ENCODE measurements at regions not wholly inside any gene's neighbourhood (a gene's known extent, or its start where the extent isn't known, plus 50 kb on each side); places are given as distances from the start of the nearest gene placed in this dataset.
"Not testable (repeated sequence)": the region's sequence is repeated elsewhere in the genome, so short reads cannot be mapped to it uniquely, and the experiment has no call there.

DNA sequence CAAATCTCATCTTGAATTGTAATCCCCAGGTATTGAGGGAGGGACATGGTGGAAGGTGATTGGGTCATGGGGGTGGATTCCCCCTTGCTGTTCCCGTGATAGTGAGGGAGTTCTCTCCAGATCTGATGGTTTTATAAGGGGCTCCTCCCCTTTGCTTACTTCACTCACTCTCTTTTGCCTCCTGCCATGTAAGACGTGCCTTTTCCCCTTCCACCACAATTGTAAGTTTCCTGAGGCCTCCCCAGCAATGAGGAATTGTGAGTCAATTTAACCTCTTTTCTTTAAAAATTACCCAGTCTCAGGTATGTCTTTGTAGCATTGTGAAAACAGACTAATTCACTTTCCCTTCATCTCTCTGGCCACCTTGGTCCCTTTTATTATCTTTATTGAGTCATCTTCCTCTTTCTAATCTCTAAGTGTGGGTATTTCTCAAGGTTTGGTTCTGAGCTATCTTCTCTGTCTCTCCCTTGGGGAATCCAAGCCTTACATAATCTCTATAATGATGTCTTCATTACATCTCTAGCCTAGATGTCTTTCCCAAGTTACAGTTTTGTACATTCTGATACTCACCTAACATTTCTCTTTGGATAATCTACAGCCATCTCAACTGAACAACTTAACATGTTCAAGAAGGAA is 99.1 kb upstream of the JCAD start:
- Mint-ChIP-seq H3K9me3 (peaks cover 25% of the 10 kb centered on the region), H3K4me3 (ENCODE audit: low read depth) (no peak overlapping the region), H3K27me3 (ENCODE audit: low read depth) (peaks cover 6% of the 10 kb centered on the region), H3K27ac (no peak overlapping the region), H3K4me1 (ENCODE audit: low read depth) (peaks cover 29% of the 10 kb centered on the region), H3K36me3 (ENCODE audit: low read depth) (peaks cover 20% of the 10 kb centered on the region)
- DNase-seq (ENCODE audit: low spot score) = no peak
- intact Hi-C loops (cut with micrococcal nuclease) = no loop called here

DNA sequence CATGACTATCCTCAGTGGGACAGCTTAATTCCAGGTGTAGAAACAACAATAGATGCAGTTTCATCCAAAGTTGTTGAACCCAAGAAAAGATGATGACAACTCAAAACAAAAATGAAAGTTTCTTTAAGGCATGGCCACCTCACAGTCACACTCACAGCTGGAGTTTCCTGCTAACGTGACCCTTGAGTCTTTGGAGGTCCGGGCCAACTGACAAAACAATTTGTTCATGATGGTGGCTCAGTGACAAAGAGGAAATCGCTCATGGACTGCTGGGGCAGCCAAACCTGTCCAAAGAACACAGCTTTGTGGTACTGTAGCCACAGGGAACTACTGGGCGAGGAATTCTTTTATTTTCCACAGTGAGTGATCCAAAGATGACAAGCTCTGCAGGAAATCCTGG is 96.0 kb upstream of the JCAD start:
- H3K27me3 Mint-ChIP-seq (ENCODE audit: low read depth) = peaks cover 19% of the 10 kb centered on the region
- DNase-seq (ENCODE audit: low spot score) = peak; percentile 18
- no peak overlapping the region for H3K4me3 Mint-ChIP-seq (ENCODE audit: low read depth)
- H3K36me3 Mint-ChIP-seq (ENCODE audit: low read depth) = peaks cover 20% of the 10 kb centered on the region
- peaks cover 25% of the 10 kb centered on the region for H3K9me3 Mint-ChIP-seq
- peaks cover 34% of the 10 kb centered on the region for H3K4me1 Mint-ChIP-seq (ENCODE audit: low read depth)
- intact Hi-C loops (cut with micrococcal nuclease) = no loop called here
- H3K27ac Mint-ChIP-seq = peak overlapping the region; percentile 24

DNA sequence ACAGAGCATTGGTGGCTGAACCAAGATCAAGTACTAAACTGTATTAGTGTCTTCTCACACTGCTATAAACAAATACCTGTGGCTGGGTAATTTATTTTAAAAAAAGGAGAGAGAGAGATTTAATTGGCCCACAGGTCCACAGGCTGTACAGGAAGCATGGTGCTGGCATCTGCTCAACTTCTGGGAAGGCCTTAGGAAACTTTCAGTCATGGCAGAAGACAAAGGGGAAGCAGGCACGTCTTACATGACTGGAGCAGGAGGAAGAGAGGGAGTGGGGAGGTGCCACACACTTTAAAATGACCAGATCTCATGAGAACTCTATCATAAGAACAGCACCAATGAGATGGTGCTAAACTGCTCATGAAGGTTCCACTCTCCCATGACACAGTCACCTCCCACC is 95.2 kb upstream of the JCAD start:
- Mint-ChIP-seq H3K36me3 (ENCODE audit: low read depth) (peaks cover 20% of the 10 kb centered on the region), H3K9me3 (peaks cover 25% of the 10 kb centered on the region), H3K27ac (peak overlapping the region; percentile 57), H3K4me1 (ENCODE audit: low read depth) (peaks cover 34% of the 10 kb centered on the region), H3K4me3 (ENCODE audit: low read depth) (no peak overlapping the region), H3K27me3 (ENCODE audit: low read depth) (peaks cover 28% of the 10 kb centered on the region)
- intact Hi-C loops (cut with micrococcal nuclease) = no loop called here
- no peak for DNase-seq (ENCODE audit: low spot score)

DNA sequence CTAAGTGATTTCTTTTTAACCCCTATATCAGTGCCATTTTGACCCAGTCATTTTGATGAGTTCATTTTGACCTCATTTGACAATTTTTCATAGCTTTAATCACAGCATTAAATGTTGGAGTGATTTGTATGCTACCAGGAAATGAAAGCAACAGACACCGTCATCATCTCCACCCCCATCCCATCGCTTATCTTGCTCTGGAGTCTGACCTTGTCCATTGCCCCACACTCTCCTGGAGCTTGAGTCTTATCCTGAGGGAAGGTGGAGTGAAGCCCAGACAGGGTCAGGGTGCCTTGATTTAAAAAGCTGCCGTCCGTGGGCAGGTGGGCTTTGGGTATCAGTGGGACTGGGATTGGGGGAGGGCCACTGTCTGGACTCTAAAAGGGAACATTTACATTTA is 94.7 kb upstream of the JCAD start:
- DNase-seq (ENCODE audit: low spot score) = no peak
- intact Hi-C loops (cut with micrococcal nuclease) = no loop called here
- Mint-ChIP-seq H3K27me3 (ENCODE audit: low read depth) (peaks cover 30% of the 10 kb centered on the region), H3K27ac (no peak overlapping the region), H3K4me1 (ENCODE audit: low read depth) (peaks cover 36% of the 10 kb centered on the region), H3K4me3 (ENCODE audit: low read depth) (no peak overlapping the region), H3K36me3 (ENCODE audit: low read depth) (peaks cover 20% of the 10 kb centered on the region), H3K9me3 (peaks cover 21% of the 10 kb centered on the region)

GRCh38 chr10:30151581-30152389 is 92.4 kb upstream of the JCAD start:
- peaks cover 45% of the 10 kb centered on the region for H3K4me1 Mint-ChIP-seq (ENCODE audit: low read depth)
- DNase-seq (ENCODE audit: low spot score) = no peak
- H3K36me3 Mint-ChIP-seq (ENCODE audit: low read depth) = peaks cover 14% of the 10 kb centered on the region
- peaks cover 52% of the 10 kb centered on the region for H3K27me3 Mint-ChIP-seq (ENCODE audit: low read depth)
- no peak overlapping the region for H3K27ac Mint-ChIP-seq
- intact Hi-C loops (cut with micrococcal nuclease) = no loop called here
- H3K4me3 Mint-ChIP-seq (ENCODE audit: low read depth) = no peak overlapping the region
- peaks cover 11% of the 10 kb centered on the region for H3K9me3 Mint-ChIP-seq

DNA sequence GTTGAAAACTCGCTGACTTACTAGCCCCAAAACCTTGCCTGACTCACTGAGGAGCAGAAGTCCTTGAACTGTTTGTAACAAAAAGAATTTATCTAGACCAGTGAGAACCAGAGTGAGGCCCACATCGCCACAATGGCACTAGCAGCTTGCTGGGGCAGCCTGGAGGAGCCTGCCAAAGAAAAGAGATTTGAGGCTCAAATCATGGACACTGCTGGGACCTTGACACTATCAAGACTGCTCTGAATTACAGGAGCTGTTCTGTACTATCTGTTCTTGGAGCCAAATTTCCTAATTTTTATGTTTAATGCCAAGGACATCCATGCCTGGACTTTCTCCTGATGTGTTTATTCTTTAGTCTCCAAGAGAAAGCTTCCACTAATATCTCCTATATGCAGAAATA is 82.0 kb upstream of the JCAD start:
- Mint-ChIP-seq H3K27me3 (ENCODE audit: low read depth) (peaks cover 41% of the 10 kb centered on the region), H3K4me1 (ENCODE audit: low read depth) (no peaks in the 10 kb centered on the region), H3K27ac (no peak overlapping the region)

DNA sequence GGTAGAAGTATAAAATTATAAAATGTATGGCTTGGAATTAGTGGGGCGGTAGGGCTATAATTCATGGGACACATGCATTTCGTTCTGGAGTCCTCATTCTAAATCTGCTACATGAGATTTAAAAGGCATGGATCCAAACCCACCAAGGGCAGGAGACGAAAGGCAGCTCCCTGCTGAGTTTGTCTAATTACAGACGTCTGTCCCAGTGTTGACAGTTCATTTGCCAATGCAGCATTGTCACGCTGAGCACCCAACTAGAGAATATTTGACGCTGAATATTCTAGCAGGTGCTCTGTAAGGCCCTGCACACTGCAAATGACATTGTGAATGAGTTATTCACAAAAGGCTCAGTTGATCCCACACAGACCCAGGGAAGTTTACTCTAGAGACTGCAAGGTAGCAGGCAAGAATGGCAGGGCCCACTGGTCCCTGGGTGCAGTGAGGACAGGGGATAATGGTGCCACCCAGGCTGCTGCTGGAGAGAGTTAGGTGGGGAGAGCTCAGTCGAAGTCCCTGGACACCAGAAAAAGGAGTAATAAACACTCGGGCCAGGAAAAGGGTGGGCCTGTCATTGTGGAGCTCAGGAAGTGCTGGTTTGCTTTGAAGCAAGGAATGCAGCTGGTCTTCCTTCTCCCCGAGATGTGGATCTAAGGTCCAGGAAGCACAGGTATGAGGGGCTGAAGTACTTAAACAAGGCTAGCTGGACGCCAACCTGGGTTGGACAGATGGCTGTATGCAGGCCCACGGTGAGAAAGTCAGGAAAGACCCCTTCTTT is 75.0 kb upstream of the JCAD start:
- Mint-ChIP-seq H3K9me3 (no peaks in the 10 kb centered on the region), H3K27ac (no peak overlapping the region), H3K4me3 (ENCODE audit: low read depth) (no peak overlapping the region), H3K27me3 (ENCODE audit: low read depth) (peaks cover 16% of the 10 kb centered on the region), H3K36me3 (ENCODE audit: low read depth) (no peaks in the 10 kb centered on the region), H3K4me1 (ENCODE audit: low read depth) (no peaks in the 10 kb centered on the region)
- no peak for DNase-seq (ENCODE audit: low spot score)
- intact Hi-C loops (cut with micrococcal nuclease) = no loop called here

More for the DNA sequence above, 82.0 kb upstream of the JCAD start:
- no peak for DNase-seq (ENCODE audit: low spot score)
- Mint-ChIP-seq H3K4me3 (ENCODE audit: low read depth) (no peak overlapping the region), H3K9me3 (peaks cover 17% of the 10 kb centered on the region), H3K36me3 (ENCODE audit: low read depth) (no peaks in the 10 kb centered on the region)
- intact Hi-C loops (cut with micrococcal nuclease) = no loop called here

- no peak for DNase-seq (ENCODE audit: low spot score)
- H3K27ac Mint-ChIP-seq = no peak overlapping the region
- peaks cover 19% of the 10 kb centered on the region for H3K27me3 Mint-ChIP-seq (ENCODE audit: low read depth)
- intact Hi-C loops (cut with micrococcal nuclease) = no loop called here
- no peaks in the 10 kb centered on the region for H3K36me3 Mint-ChIP-seq (ENCODE audit: low read depth)
- H3K4me3 Mint-ChIP-seq (ENCODE audit: low read depth) = no peak overlapping the region
- no peaks in the 10 kb centered on the region for H3K9me3 Mint-ChIP-seq
- peaks cover 5% of the 10 kb centered on the region for H3K4me1 Mint-ChIP-seq (ENCODE audit: low read depth)
Observed at GRCh38 chr10:30133198-30133597, 73.8 kb upstream of the JCAD start.

DNA sequence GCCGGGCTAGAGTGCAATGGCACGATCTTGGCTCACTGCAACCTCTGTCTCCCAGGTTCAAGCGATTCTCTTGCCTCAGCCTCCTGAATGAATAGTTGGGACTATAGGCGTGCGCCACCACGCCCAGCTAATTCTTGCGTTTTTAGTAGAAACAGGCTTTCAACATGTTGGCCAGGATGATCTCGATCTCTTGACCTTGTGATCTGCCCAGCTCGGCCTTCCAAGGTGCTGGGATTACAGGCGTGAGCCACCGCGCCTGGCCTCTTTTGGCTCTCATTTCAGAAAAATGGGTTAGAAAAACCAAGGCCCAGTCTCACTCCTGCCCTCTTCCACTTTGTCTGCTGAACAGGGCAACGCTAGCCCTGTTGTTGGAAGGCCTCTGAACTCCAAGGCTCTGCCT is 72.0 kb upstream of the JCAD start:
- H3K4me1 Mint-ChIP-seq (ENCODE audit: low read depth); DNase-seq (ENCODE audit: low spot score); intact Hi-C loops (cut with micrococcal nuclease); H3K4me3 Mint-ChIP-seq (ENCODE audit: low read depth); H3K27ac Mint-ChIP-seq; H3K36me3 Mint-ChIP-seq (ENCODE audit: low read depth); H3K9me3 Mint-ChIP-seq: not testable (repeated sequence)
- H3K27me3 Mint-ChIP-seq (ENCODE audit: low read depth) = peaks cover 23% of the 10 kb centered on the region

DNA sequence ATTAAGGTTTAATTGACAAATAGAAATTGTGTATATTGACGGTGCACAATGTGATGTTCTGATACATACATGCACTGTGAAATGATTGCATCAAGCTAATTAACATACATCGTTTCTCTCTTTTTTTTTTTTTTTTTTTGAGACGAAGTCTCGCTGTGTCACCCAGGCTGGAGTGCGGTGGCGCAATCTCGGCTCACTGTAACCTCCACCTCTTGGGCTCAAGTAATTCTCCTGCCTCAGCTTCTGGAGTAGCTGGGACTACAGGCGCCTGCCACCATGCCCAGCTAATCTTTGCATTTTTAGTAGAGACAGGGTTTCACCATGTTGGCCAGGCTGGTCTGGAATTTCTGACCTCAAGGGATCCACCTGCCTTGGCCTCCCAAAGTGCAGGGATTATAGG is 69.9 kb upstream of the JCAD start:
- intact Hi-C loops (cut with micrococcal nuclease); DNase-seq (ENCODE audit: low spot score); H3K9me3 Mint-ChIP-seq; H3K27ac Mint-ChIP-seq; H3K36me3 Mint-ChIP-seq (ENCODE audit: low read depth); H3K4me3 Mint-ChIP-seq (ENCODE audit: low read depth): not testable (repeated sequence)
- Mint-ChIP-seq H3K4me1 (ENCODE audit: low read depth) (peaks cover 16% of the 10 kb centered on the region), H3K27me3 (ENCODE audit: low read depth) (peaks cover 23% of the 10 kb centered on the region)

- intact Hi-C loops (cut with micrococcal nuclease) = no loop called here
- Mint-ChIP-seq H3K9me3 (no peaks in the 10 kb centered on the region), H3K36me3 (ENCODE audit: low read depth) (no peaks in the 10 kb centered on the region), H3K4me3 (ENCODE audit: low read depth) (no peak overlapping the region), H3K27me3 (ENCODE audit: low read depth) (peaks cover 21% of the 10 kb centered on the region), H3K27ac (no peak overlapping the region), H3K4me1 (ENCODE audit: low read depth) (peaks cover 19% of the 10 kb centered on the region)
- no peak for DNase-seq (ENCODE audit: low spot score)
Observed at GRCh38 chr10:30127120-30127541, 67.7 kb upstream of the JCAD start.

DNA sequence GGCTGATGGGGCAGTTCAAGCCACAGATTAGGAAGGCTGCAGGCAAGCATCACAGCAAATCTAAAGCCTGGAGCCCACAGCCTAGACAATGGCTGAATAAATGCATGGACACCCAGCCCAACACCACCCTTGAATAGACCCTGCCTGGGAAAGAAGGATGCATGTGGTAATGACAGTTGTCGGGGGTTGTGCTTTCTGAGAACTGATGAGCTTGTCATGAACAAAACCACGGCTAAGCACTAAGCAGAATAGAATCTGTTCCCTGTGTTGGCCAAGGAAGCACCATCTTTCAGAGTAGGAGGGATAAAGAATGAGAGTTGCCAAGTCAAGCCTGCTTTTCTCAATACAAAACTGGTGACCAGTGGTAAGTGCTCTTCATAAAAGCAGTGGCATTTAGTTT is 66.1 kb upstream of the JCAD start:
- DNase-seq (ENCODE audit: low spot score) = no peak
- Mint-ChIP-seq H3K36me3 (ENCODE audit: low read depth) (no peaks in the 10 kb centered on the region), H3K27ac (no peak overlapping the region), H3K27me3 (ENCODE audit: low read depth) (peaks cover 22% of the 10 kb centered on the region), H3K4me1 (ENCODE audit: low read depth) (peaks cover 19% of the 10 kb centered on the region), H3K4me3 (ENCODE audit: low read depth) (no peak overlapping the region), H3K9me3 (peaks cover 9% of the 10 kb centered on the region)
- intact Hi-C loops (cut with micrococcal nuclease) = no loop called here

DNA sequence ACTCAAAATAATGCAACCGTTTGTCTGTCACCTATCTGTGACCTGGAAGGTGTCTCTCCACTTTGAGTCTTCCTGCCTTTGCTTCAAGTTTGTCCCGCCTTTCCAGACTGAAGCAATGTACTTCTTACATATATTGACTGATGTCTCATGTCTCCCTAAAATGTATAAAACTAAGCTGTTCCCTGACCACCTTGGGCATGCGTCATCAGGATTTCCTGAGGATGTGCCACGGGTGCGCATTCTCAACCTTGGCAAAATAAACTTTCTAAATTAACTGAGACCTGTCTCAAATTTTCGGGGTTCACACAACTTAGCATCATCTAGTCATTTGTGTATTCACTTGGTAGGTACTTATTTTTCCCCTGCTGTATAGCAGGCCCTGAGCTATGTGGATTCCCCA is 65.3 kb upstream of the JCAD start:
- intact Hi-C loops (cut with micrococcal nuclease) = no loop called here
- Mint-ChIP-seq H3K36me3 (ENCODE audit: low read depth) (no peaks in the 10 kb centered on the region), H3K4me3 (ENCODE audit: low read depth) (no peak overlapping the region), H3K4me1 (ENCODE audit: low read depth) (peaks cover 19% of the 10 kb centered on the region), H3K9me3 (peaks cover 9% of the 10 kb centered on the region), H3K27ac (no peak overlapping the region), H3K27me3 (ENCODE audit: low read depth) (peaks cover 18% of the 10 kb centered on the region)
- no peak for DNase-seq (ENCODE audit: low spot score)

Measured in activated T-helper 2 cell treated with anti-CD3 and anti-CD28 coated beads, Interferon-gamma antibody, Interleukin-2, Interleukin-4, amounts not matched to agents 10 μg/mL and 5 μg/mL and 100 μg/mL, durations not matched to agents 14 hours and 24 hours and 36 hours (primary cell).